ENCODE measurements at regions not wholly inside any gene's neighbourhood (a gene's known extent, or its start where the extent isn't known, plus 50 kb on each side); places are given as distances from the start of the nearest gene placed in this dataset.

DNA sequence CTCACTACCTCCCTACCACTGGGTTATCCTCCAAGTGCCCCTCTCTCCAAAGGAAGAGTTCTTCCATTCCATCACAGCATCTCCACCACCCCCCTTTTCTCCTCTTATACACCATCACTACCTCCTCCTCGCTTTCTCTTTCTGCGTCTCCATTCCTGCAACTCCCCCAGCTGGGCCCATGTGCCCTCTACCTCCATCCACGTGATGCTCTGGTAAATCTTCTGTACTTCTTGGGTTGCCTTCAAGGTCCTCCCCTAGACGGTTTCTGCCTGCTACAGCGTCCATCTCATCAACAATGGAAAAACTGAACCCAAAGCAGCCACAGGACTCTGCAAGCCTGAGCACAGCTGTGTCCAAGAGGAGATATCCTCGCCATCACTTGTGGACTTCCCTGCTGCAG, 129.5 kb upstream of the SLCO3A1 start:
- TF ChIP-seq, protein P1, sequence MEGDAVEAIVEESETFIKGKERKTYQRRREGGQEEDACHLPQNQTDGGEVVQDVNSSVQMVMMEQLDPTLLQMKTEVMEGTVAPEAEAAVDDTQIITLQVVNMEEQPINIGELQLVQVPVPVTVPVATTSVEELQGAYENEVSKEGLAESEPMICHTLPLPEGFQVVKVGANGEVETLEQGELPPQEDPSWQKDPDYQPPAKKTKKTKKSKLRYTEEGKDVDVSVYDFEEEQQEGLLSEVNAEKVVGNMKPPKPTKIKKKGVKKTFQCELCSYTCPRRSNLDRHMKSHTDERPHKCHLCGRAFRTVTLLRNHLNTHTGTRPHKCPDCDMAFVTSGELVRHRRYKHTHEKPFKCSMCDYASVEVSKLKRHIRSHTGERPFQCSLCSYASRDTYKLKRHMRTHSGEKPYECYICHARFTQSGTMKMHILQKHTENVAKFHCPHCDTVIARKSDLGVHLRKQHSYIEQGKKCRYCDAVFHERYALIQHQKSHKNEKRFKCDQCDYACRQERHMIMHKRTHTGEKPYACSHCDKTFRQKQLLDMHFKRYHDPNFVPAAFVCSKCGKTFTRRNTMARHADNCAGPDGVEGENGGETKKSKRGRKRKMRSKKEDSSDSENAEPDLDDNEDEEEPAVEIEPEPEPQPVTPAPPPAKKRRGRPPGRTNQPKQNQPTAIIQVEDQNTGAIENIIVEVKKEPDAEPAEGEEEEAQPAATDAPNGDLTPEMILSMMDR (IDR thresholded peaks at IDR 0.05; ENCODE audit: poor library complexity) = no peak
- TF ChIP-seq EZH2 (IDR thresholded peaks at IDR 0.05; ENCODE audit: borderline replicate concordance) (no peak), EZH2phosphoT487 (IDR thresholded peaks at IDR 0.05; ENCODE audit: low read depth, severe bottlenecking, unreplicated experiment) (no peak)

All from hepatocyte (in vitro differentiated cells).